SK-N-SH (cell line): ENCODE measurements at regions not wholly inside any gene's neighbourhood (a gene's known extent, or its start where the extent isn't known, plus 50 kb on each side); places are given as distances from the start of the nearest gene placed in this dataset.
"Not testable (repeated sequence)": the region's sequence is repeated elsewhere in the genome, so short reads cannot be mapped to it uniquely, and the experiment has no call there.

ENCODE experiments used
- MAX ChIP-seq: IDR thresholded peaks from 2 replicates; pipeline ENCODE4 v1.4.0; 2012; ENCODE audit warnings: low read depth
- POLR2AphosphoS5 ChIP-seq: IDR thresholded peaks from 2 replicates; pipeline ENCODE4 v1.6.1; 2012; ENCODE audit warnings: low read depth, low read length
- TF ChIP-seq, protein P1 (sequence below): fragments of 200-600 bp; sonication (generic); IDR thresholded peaks from 2 replicates; pipeline ENCODE4 v1.6.1; 2017; ENCODE audit warnings: antibody characterized with exemption, mild to moderate bottlenecking, moderate library complexity

GRCh38 chr3:124651416-124651815, 78.8 kb upstream of the UMPS start:
- TF ChIP-seq POLR2AphosphoS5, MAX: not testable (repeated sequence)
- TF ChIP-seq, protein P1, sequence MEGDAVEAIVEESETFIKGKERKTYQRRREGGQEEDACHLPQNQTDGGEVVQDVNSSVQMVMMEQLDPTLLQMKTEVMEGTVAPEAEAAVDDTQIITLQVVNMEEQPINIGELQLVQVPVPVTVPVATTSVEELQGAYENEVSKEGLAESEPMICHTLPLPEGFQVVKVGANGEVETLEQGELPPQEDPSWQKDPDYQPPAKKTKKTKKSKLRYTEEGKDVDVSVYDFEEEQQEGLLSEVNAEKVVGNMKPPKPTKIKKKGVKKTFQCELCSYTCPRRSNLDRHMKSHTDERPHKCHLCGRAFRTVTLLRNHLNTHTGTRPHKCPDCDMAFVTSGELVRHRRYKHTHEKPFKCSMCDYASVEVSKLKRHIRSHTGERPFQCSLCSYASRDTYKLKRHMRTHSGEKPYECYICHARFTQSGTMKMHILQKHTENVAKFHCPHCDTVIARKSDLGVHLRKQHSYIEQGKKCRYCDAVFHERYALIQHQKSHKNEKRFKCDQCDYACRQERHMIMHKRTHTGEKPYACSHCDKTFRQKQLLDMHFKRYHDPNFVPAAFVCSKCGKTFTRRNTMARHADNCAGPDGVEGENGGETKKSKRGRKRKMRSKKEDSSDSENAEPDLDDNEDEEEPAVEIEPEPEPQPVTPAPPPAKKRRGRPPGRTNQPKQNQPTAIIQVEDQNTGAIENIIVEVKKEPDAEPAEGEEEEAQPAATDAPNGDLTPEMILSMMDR, result not testable (repeated sequence)
